Activated CD4-positive, alpha-beta T cell treated with anti-CD3 and anti-CD28 coated beads, Interleukin-2, amount 10 ng/mL, durations not matched to agents 7 days and 5 days (primary cell): ENCODE measurements at regions not wholly inside any gene's neighbourhood (a gene's known extent, or its start where the extent isn't known, plus 50 kb on each side); places are given as distances from the start of the nearest gene placed in this dataset.

Experiments
- CTCF ChIA-PET: fragments of 350-600 bp; sonication (Branson Sonifier 250); formaldehyde crosslinking; loops from one replicate; lab custom pipeline; 2021; ENCODE audit warnings: antibody characterized with exemption; lab: Charles Lee
- POLR2A ChIA-PET: fragments of 350-600 bp; sonication (Branson Sonifier 250); formaldehyde crosslinking; loops from one replicate; lab custom pipeline; 2021; ENCODE audit warnings: antibody characterized with exemption; lab: Charles Lee
- DNase-seq: peaks from one replicate; pipeline ENCODE4 v3.0.0-alpha.2; 2020
- H3K27ac Mint-ChIP-seq: one replicate; pipeline ENCODE4 v1.8.0; 2021; ENCODE audit warnings: mild to moderate bottlenecking, moderate library complexity, mixed read lengths
- H3K27me3 Mint-ChIP-seq: one replicate; pipeline ENCODE4 v1.8.0; 2021; ENCODE audit warnings: mixed read lengths
- H3K36me3 Mint-ChIP-seq: one replicate; pipeline ENCODE4 v1.8.0; 2021; ENCODE audit warnings: low read depth, mixed read lengths
- H3K4me1 Mint-ChIP-seq: one replicate; pipeline ENCODE4 v1.8.0; 2021; ENCODE audit warnings: mixed read lengths
- H3K4me3 Mint-ChIP-seq: one replicate; pipeline ENCODE4 v1.8.0; 2021; ENCODE audit warnings: mild to moderate bottlenecking, moderate library complexity, mixed read lengths
- H3K9me3 Mint-ChIP-seq: one replicate; pipeline ENCODE4 v1.8.0; 2021; ENCODE audit warnings: mixed read lengths

DNA sequence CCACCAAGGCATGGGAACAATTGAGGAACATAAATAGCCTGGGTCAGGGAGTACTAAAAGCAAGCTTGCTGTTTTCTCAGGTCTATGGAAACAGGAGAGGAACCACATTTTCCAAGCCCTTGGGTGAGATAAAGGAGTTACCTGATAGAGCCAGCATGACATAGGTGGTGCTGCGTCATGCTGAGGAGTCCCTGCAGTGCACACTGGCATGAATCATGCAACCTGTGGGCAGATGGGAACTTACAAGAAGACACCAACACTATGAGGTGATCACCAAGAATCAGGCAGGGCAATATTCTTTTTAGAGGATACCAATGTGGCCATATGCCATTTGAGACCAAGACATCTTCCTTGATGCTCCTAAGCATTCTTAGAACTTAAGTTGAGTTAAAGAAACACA lies 531.8 kb downstream of the ZEB2 start:
- peaks cover 2% of the 10 kb centered on the region for H3K36me3 Mint-ChIP-seq
- ChIA-PET CTCF (no interaction called here), POLR2A (no interaction called here)
- H3K27me3 Mint-ChIP-seq: no peaks in the 10 kb centered on the region
- H3K27ac Mint-ChIP-seq: no peak overlapping the region
- no peak overlapping the region for H3K4me3 Mint-ChIP-seq
- no peak for DNase-seq
- H3K9me3 Mint-ChIP-seq: peaks cover 12% of the 10 kb centered on the region
- no peaks in the 10 kb centered on the region for H3K4me1 Mint-ChIP-seq

DNA sequence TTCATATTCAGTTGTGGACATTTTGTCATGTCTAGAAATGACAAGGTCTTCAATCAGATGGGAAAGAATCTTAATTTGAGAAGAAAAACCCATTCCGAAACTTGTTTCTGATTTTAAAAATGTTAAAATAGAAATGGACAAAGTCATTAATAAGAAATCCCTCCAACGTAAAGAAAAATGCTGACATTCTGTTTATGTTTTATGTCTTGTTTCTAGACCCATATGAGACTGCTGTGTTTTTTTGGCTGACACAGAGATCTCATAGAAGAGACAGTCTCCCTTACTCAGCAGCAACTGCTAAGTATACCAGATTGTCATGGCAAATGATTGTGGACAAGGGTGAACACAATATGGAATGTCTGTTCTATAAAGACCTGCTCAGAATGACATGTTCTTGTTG lies 538.5 kb downstream of the ZEB2 start:
- Mint-ChIP-seq H3K9me3 (no peaks in the 10 kb centered on the region), H3K4me1 (no peaks in the 10 kb centered on the region), H3K4me3 (no peak overlapping the region), H3K27ac (no peak overlapping the region), H3K27me3 (no peaks in the 10 kb centered on the region), H3K36me3 (no peaks in the 10 kb centered on the region)
- no peak for DNase-seq
- ChIA-PET POLR2A (no interaction called here), CTCF (no interaction called here)

DNA sequence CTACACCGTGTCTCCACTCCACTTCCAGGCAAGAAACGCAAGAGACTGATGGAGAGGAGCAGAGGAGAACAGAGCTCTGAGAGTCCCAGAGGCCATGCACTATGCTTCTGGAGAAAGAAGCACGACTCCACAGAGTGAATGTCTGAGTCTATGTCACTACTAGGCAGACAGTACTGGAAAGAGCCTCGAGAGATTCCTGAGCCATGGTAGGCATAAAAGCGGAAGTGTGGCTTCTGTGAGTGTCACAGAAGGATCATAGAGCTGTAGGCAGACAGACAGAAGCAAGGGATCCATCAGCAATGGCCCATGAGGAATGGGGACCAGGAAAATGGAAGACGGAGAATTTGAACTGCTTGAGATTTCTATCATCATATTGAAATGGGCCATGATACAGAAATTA lies 542.6 kb downstream of the ZEB2 start:
- CTCF ChIA-PET: no interaction called here
- no peaks in the 10 kb centered on the region for H3K27me3 Mint-ChIP-seq
- no peak for DNase-seq
- no peaks in the 10 kb centered on the region for H3K36me3 Mint-ChIP-seq
- no peak overlapping the region for H3K27ac Mint-ChIP-seq
- H3K4me3 Mint-ChIP-seq: no peak overlapping the region
- POLR2A ChIA-PET: no interaction called here
- H3K9me3 Mint-ChIP-seq: no peaks in the 10 kb centered on the region
- no peaks in the 10 kb centered on the region for H3K4me1 Mint-ChIP-seq

DNA sequence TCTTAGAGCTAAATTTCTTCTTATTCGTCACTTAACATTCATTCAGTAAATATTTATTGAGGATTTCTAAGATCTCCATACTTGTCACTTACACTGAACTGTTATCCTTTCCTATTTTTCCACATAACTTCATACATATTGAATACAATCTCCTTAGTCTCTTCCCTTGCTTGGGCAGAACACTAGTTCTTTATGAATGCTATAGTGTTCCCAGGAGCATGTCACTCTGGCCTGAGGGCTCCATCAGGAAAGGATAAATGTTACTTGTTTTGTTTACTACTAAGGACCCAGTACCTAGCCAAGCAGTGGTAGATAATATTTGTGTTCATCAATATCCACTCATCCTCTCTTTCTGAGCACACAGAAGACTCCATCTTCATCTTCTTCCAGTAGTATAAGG lies 544.7 kb downstream of the ZEB2 start:
- Mint-ChIP-seq H3K27me3 (no peaks in the 10 kb centered on the region), H3K27ac (no peak overlapping the region), H3K36me3 (no peaks in the 10 kb centered on the region), H3K9me3 (no peaks in the 10 kb centered on the region), H3K4me1 (no peaks in the 10 kb centered on the region), H3K4me3 (no peak overlapping the region)
- ChIA-PET CTCF (interaction anchor here (0.6 kb wide), 1 partner anchor 15 kb away, joined by 3 read pairs; no protein-coding TSS in a partner anchor), POLR2A (no interaction called here)
- DNase-seq: no peak

DNA sequence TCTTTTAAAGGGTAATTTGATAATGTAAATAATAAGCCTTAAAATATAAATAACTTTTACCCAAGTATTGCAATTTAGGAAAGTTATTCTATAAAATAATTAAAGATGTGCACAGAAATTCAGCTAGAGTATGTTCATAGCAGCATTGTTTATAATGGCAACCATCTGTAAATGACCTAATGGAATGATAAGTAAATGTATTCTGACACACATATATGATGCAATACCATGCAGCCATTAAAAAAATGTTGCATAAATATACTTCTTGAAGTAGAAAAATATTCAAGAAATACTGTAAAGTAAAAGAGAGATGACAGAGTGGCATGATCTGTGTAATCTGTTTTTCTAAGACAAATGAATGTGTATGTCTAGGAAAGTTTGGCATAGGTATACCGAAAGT lies 545.7 kb downstream of the ZEB2 start:
- H3K27ac Mint-ChIP-seq: no peak overlapping the region
- no peak for DNase-seq
- H3K9me3 Mint-ChIP-seq: no peaks in the 10 kb centered on the region
- H3K36me3 Mint-ChIP-seq: no peaks in the 10 kb centered on the region
- no peak overlapping the region for H3K4me3 Mint-ChIP-seq
- POLR2A ChIA-PET: no interaction called here
- H3K27me3 Mint-ChIP-seq: no peaks in the 10 kb centered on the region
- CTCF ChIA-PET: interaction anchor here (0.7 kb wide), 1 partner anchor 17 kb away, joined by 4 read pairs; no protein-coding TSS in a partner anchor
- no peaks in the 10 kb centered on the region for H3K4me1 Mint-ChIP-seq

DNA sequence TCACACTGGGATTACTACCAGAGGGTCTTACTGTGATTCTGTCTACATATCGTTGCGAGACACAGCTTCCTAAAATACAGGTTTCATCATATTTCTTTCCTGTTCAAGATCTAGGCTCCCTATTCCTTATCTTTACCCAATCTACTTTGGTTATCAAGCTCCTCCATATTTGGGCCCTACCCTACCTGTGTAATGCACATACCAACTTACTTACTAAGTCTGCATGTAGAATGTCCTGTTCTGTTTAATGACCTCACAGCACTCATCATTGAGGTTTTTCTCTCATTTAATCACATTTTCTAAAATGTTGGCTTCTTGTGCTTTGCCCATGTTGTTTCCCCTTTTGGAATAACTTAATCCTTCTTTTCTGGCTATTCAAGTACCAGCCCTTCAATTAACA lies 551.1 kb downstream of the ZEB2 start:
- DNase-seq: no peak
- POLR2A ChIA-PET: no interaction called here
- H3K4me1 Mint-ChIP-seq: no peaks in the 10 kb centered on the region
- no peak overlapping the region for H3K27ac Mint-ChIP-seq
- no peaks in the 10 kb centered on the region for H3K9me3 Mint-ChIP-seq
- H3K36me3 Mint-ChIP-seq: no peaks in the 10 kb centered on the region
- no peak overlapping the region for H3K4me3 Mint-ChIP-seq
- H3K27me3 Mint-ChIP-seq: no peaks in the 10 kb centered on the region
- CTCF ChIA-PET: interaction anchor here (1.0 kb wide), 2 partner anchors 40 to 316 kb away, joined by 3 read pairs; no protein-coding TSS in a partner anchor

DNA sequence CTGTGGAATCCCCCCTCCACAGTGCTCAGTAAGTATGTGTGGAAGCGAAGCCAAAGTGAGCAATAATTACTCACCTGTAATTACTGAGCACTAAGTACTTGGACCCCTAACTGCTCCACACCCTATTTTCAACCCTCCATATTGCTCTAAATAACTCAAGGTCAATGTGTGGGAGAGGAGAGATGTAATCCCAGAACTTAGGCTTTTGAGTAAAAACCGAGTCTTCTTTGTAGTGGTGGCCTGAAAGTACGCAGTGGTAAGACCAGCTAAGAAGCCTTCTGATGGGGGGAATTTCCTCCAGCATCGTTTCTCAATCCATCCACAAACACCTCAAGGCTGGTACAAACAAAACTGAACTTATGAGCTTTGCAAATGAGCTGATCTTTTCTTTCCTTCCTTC lies 551.6 kb downstream of the ZEB2 start:
- H3K27me3 Mint-ChIP-seq: no peaks in the 10 kb centered on the region
- POLR2A ChIA-PET: no interaction called here
- H3K27ac Mint-ChIP-seq: no peak overlapping the region
- H3K36me3 Mint-ChIP-seq: no peaks in the 10 kb centered on the region
- H3K4me3 Mint-ChIP-seq: no peak overlapping the region
- H3K9me3 Mint-ChIP-seq: no peaks in the 10 kb centered on the region
- no peaks in the 10 kb centered on the region for H3K4me1 Mint-ChIP-seq
- CTCF ChIA-PET: interaction anchor here (1.0 kb wide), 1 partner anchor 317 kb away, joined by 3 read pairs; no protein-coding TSS in a partner anchor
- DNase-seq: no peak

DNA sequence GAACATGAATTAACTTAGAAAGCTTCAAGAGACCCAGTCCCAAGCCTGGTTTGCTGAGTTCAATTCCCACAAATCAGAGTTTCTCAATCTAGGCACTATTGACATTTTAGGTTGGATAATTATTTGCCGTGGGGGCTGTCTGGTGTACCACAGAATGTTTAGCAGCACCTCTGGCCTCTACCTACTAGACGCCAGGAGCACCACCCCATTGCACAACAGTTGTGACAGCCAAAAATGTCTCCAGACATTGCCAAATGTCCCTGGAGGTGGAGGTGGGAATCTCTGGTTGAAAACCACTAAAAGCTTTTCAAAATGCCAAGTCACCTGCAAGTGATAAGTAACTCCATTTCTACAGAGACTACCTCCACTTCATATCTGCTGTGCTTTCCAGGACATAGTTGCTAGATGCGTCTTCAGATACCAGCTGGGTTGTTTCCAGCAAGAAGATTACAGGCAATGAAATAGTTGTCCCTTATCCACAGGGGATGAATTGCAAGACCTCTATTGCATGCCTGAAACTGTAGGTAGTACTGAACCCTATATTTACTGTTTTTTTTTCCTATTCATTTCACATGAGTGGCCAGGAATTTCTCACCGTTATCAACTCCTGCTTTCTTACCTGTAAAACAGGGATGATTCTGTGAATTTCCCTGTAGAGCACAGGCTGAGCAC lies 554.3 kb downstream of the ZEB2 start:
- POLR2A ChIA-PET: interaction anchor here (0.7 kb wide), 1 partner anchor 328 kb away, joined by 3 read pairs; no protein-coding TSS in a partner anchor
- CTCF ChIA-PET: no interaction called here

DNA sequence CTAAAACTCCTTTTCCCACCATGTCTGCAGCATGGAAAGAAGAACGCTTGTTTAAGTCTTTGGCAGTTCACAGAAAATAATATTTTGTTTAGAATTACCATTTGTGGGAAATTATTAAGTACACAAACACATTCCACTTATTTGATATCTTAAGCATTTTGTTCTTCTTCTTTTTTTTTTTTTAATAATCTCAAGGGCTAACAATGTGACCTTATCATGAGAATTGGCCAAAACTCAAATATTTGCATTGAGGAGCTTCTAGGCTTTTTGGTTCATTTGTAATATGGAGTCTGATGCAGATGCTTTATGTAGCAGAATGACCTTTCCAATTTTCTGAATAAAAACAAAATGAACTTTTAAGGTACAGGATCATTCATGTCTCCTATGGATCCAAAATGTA lies 555.0 kb downstream of the ZEB2 start:
- H3K27me3 Mint-ChIP-seq: no peaks in the 10 kb centered on the region
- POLR2A ChIA-PET: interaction anchor here (0.7 kb wide), 1 partner anchor 329 kb away, joined by 3 read pairs; no protein-coding TSS in a partner anchor
- H3K36me3 Mint-ChIP-seq: no peaks in the 10 kb centered on the region
- no peak for DNase-seq
- H3K4me1 Mint-ChIP-seq: no peaks in the 10 kb centered on the region
- no peaks in the 10 kb centered on the region for H3K9me3 Mint-ChIP-seq
- CTCF ChIA-PET: no interaction called here
- H3K4me3 Mint-ChIP-seq: no peak overlapping the region
- no peak overlapping the region for H3K27ac Mint-ChIP-seq

More for the DNA sequence above, 554.3 kb downstream of the ZEB2 start:
- Mint-ChIP-seq H3K9me3 (no peaks in the 10 kb centered on the region), H3K27ac (no peak overlapping the region), H3K27me3 (no peaks in the 10 kb centered on the region), H3K4me3 (no peak overlapping the region), H3K4me1 (no peaks in the 10 kb centered on the region), H3K36me3 (no peaks in the 10 kb centered on the region)
- no peak for DNase-seq

DNA sequence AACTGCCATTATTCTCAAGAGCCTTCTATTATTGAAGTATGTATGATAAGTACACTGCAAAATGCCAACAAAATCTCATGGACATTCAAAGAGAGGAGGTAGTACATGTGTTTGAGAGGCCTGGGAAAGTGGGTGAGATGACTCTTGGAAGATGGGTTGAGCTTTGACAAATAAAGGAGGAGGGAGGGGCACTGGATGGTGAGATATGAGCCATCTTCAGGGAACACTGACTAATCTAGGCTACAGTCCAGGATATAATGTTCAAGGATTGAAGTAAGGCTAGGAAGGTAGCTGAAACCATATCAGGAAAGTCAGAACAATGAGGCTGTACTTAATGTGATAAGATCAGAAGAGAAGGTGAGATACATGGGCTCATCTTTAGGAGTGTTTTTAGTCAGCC lies 559.7 kb downstream of the ZEB2 start:
- Mint-ChIP-seq H3K27me3 (no peaks in the 10 kb centered on the region), H3K36me3 (no peaks in the 10 kb centered on the region), H3K4me3 (no peak overlapping the region), H3K4me1 (no peaks in the 10 kb centered on the region), H3K27ac (no peak overlapping the region), H3K9me3 (no peaks in the 10 kb centered on the region)
- POLR2A ChIA-PET: no interaction called here
- no peak for DNase-seq
- CTCF ChIA-PET: no interaction called here

DNA sequence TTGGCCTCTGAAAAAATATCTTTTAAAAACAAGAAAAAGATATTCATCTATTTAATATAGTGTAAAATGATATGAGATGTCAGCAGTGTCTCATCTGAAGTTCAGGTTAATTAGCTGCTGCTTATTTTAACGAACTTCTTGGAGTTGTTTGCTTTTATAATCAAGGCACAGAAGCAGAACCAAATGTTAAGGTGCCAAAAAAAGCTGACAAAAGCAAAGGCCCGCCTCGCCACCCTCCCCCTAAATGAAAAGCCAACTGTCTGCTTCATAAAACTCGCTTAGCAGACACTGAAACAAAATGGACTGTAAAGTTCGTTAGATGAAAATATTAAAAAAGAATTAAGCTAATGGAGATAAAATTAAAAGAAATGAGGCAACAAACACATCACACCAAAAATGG lies 562.6 kb downstream of the ZEB2 start:
- CTCF ChIA-PET: interaction anchor here (0.5 kb wide), 1 partner anchor 17 kb away, joined by 4 read pairs; no protein-coding TSS in a partner anchor
- POLR2A ChIA-PET: no interaction called here
- Mint-ChIP-seq H3K9me3 (no peaks in the 10 kb centered on the region), H3K27me3 (no peaks in the 10 kb centered on the region), H3K36me3 (no peaks in the 10 kb centered on the region), H3K4me1 (no peaks in the 10 kb centered on the region), H3K4me3 (no peak overlapping the region), H3K27ac (no peak overlapping the region)
- no peak for DNase-seq

DNA sequence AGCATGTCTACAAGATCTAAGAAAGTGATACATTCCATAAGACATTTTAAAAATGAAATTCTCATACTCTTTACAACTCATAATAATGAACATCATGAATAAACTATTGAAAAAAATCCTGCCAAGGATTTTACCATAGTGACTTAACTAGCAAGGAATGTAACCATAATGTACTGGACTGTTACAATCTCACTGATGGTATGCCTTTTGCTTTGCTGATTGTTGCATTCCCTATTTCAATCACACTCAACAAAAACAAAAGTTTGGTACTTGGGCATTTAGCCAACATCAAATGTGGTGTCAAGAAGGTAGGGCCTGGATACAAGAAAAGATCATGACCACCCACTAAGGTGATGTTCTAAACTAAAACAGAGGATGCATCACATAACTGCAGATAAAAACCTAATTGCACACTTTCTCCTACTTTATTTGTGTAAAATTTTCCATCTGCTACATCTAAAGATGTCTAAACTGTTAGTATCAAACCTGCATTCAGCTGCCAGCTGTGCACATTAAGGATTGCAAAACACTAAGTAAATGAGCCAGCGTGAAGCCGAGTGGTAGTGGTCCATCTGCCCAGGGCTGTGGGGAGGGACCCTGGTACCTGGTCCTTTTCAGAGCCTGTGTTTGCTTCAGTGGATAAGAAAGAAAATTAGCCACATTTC lies 564.4 kb downstream of the ZEB2 start:
- Mint-ChIP-seq H3K4me3 (no peak overlapping the region), H3K36me3 (no peaks in the 10 kb centered on the region), H3K27me3 (no peaks in the 10 kb centered on the region), H3K9me3 (no peaks in the 10 kb centered on the region), H3K4me1 (no peaks in the 10 kb centered on the region), H3K27ac (no peak overlapping the region)
- POLR2A ChIA-PET: no interaction called here
- CTCF ChIA-PET: no interaction called here
- no peak for DNase-seq

DNA sequence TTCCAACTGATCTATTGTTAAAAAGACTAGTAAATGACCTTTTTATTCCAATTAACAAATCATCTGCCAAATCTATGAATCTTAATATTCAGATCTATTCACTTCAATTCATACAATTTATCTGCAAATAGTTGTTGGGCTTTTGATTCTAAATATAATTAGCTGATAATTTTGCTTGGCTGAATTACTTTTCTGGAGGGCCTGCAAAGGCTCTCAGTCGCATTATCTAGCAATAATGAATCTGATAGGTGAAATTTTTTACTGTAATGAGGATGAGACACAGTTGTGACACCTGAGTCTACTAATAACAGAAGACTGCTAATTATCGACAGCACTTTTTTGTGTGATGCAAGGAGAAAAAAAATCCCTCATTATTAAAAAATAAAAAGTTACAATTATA lies 565.1 kb downstream of the ZEB2 start:
- POLR2A ChIA-PET: no interaction called here
- Mint-ChIP-seq H3K4me1 (no peaks in the 10 kb centered on the region), H3K4me3 (no peak overlapping the region), H3K36me3 (no peaks in the 10 kb centered on the region), H3K9me3 (no peaks in the 10 kb centered on the region), H3K27me3 (no peaks in the 10 kb centered on the region), H3K27ac (no peak overlapping the region)
- CTCF ChIA-PET: no interaction called here
- DNase-seq: no peak
